ENCODE measurements at regions not wholly inside any gene's neighbourhood (a gene's known extent, or its start where the extent isn't known, plus 50 kb on each side); places are given as distances from the start of the nearest gene placed in this dataset.

DNA sequence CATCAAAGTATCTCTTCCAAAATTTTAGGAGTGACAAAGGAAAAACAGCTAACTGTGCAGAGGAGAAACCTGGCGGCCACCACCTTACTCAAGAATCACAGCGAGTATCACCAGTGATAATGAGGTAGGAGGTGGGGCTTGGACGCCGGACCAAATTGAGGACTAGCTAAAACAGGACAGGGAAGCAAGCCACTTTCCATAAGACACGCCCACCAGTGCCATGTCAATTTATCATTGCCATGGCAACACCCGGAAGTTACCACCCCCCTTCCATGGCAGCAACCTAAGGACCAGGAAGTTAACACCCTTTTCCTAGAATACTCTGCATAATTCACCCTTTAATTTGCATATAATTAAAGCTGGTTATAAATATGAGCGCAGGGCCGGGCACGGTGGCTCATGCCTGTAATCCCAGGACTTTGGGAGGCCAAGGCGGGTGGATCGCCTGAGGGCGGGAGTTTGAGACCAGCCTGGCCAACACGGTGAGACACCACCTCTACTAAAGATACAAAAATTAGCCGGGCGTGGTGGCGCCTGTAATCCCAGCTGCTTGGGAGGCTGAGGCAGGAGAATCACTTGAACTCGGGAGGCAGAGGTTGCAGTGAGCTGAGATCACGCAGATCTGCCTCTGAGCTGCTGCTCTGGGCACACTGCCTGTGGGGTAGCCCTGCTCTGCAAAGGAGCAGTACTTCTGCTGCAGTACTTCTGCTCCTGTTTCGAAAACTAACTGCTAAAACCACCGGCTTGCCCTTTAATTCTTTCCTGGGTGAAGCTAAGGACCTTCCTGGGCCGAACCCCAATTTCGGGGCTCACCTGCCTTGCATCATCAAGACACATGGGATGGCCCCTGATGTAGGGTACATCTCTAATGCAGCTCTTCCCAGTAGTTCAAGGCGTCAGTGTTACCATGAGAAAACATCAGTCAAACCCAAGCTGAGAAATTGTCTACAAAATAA is 116.7 kb downstream of the HMX1 start:
- FAIRE-seq (no peak), DNase-seq (ENCODE audit: low read depth, low spot score) (no peak), ATAC-seq (no peak)
- 45% methylated on average over 23 of the region's 23 CpGs for WGBS (ENCODE audit: insufficient coverage, insufficient replicate concordance, low lambda C conversion rate, missing lambda C conversion rate)
- ChIA-PET POLR2A (no interaction called here), CTCF (no interaction called here), RAD21 (ENCODE audit: unreplicated experiment) (no interaction called here), SMC1A (ENCODE audit: uncharacterized antibody, unreplicated experiment) (no interaction called here)
- TF ChIP-seq SIN3A (IDR thresholded peaks at IDR 0.05; ENCODE audit: low read depth, low read length) = no peak
- TF ChIP-seq BACH1 (IDR thresholded peaks at IDR 0.05; ENCODE audit: borderline replicate concordance) = no peak
- no peak for TF ChIP-seq NFYB (IDR thresholded peaks at IDR 0.05; ENCODE audit: insufficient read depth, low read depth, low read length)
- no peak for TF ChIP-seq SMARCA5 (IDR thresholded peaks at IDR 0.05)
- no peak for TF ChIP-seq PAX5 (IDR thresholded peaks at IDR 0.05; ENCODE audit: borderline replicate concordance, low read depth, low read length)
- no peak for TF ChIP-seq CREB1 (IDR thresholded peaks at IDR 0.05; ENCODE audit: low read depth)
- no peak for TF ChIP-seq RELA (IDR thresholded peaks at IDR 0.05; ENCODE audit: borderline replicate concordance, partially characterized antibody)
- TF ChIP-seq FOS (IDR thresholded peaks at IDR 0.05; ENCODE audit: borderline replicate concordance, extremely low read depth, insufficient read length) = no peak
- no peak for TF ChIP-seq RB1 (IDR thresholded peaks at IDR 0.05; ENCODE audit: borderline replicate concordance)
- TF ChIP-seq MEF2B (IDR thresholded peaks at IDR 0.05; ENCODE audit: partially characterized antibody, poor library complexity, severe bottlenecking) = no peak
- no peak for TF ChIP-seq MYB (IDR thresholded peaks at IDR 0.05; ENCODE audit: borderline replicate concordance, low read depth, low read length)
- Histone ChIP-seq H3K36me3 (ENCODE audit: control insufficient read depth in 2 of 2, insufficient read depth in 2 of 2, low read length in 1 of 2) (no peaks in the 10 kb centered on the region), H3K4me2 (ENCODE audit: control insufficient read depth, insufficient read depth) (no peak overlapping the region), H3K9me3 (replicated peaks; ENCODE audit: control insufficient read depth, insufficient read depth, low read length) (no peaks in the 10 kb centered on the region), H3K27me3 (replicated peaks in 1 of 2; ENCODE audit: control insufficient read depth in 2 of 2, insufficient read depth in 2 of 2, low read length in 1 of 2) (no peaks in the 10 kb centered on the region), H3K79me2 (ENCODE audit: control insufficient read depth, insufficient read depth, low read length) (no peaks in the 10 kb centered on the region), H3K4me1 (ENCODE audit: control insufficient read depth, insufficient read depth, low read length) (no peaks in the 10 kb centered on the region), H3K27ac (ENCODE audit: control insufficient read depth, insufficient read depth) (no peak overlapping the region), H2AFZ (ENCODE audit: control insufficient read depth, low read depth, low read length) (no peak overlapping the region), H3K9ac (ENCODE audit: control insufficient read depth, insufficient read depth, low read length) (no peak overlapping the region), H4K20me1 (ENCODE audit: control insufficient read depth, insufficient read depth) (no peaks in the 10 kb centered on the region), H3K4me3 (no peak overlapping the region)
- intact Hi-C loops (cut with micrococcal nuclease; ENCODE audit: unreplicated experiment) (no loop called here), in situ Hi-C loops (cut with MboI) (no loop called here)
- BruUV-seq (replicated peaks) = no TSS peak
